ENCODE measurements at regions not wholly inside any gene's neighbourhood (a gene's known extent, or its start where the extent isn't known, plus 50 kb on each side); places are given as distances from the start of the nearest gene placed in this dataset.

DNA sequence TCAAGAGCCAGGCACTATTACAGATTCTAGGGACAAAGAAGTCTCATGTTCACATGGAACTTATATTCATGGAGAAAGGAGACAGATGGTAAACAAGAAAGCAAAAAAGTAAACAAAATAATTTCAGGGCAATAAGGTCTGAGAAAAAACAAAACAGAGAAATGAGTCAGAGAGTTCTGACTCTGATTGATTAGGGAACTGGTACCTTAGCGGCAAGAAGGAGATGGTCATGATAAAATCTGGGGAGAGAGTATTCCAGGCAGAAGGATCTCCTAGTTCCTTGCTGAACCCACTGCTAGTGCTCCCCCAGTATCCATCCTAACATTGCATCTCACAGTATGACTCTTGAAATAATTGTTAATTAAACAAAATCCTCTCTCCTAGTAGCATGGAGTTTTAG lies 161.8 kb upstream of the KLF7 start (continued):
- no peak for TF ChIP-seq CBFB (IDR thresholded peaks at IDR 0.05; ENCODE audit: low read depth)
- TF ChIP-seq CHD1 (IDR thresholded peaks at IDR 0.05; ENCODE audit: low read depth, low read length) = no peak
- no peak for TF ChIP-seq SIX5 (IDR thresholded peaks at IDR 0.05; ENCODE audit: low read depth, low read length, severe bottlenecking)
- TF ChIP-seq, protein P1, sequence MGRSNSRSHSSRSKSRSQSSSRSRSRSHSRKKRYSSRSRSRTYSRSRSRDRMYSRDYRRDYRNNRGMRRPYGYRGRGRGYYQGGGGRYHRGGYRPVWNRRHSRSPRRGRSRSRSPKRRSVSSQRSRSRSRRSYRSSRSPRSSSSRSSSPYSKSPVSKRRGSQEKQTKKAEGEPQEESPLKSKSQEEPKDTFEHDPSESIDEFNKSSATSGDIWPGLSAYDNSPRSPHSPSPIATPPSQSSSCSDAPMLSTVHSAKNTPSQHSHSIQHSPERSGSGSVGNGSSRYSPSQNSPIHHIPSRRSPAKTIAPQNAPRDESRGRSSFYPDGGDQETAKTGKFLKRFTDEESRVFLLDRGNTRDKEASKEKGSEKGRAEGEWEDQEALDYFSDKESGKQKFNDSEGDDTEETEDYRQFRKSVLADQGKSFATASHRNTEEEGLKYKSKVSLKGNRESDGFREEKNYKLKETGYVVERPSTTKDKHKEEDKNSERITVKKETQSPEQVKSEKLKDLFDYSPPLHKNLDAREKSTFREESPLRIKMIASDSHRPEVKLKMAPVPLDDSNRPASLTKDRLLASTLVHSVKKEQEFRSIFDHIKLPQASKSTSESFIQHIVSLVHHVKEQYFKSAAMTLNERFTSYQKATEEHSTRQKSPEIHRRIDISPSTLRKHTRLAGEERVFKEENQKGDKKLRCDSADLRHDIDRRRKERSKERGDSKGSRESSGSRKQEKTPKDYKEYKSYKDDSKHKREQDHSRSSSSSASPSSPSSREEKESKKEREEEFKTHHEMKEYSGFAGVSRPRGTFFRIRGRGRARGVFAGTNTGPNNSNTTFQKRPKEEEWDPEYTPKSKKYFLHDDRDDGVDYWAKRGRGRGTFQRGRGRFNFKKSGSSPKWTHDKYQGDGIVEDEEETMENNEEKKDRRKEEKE (IDR thresholded peaks at IDR 0.05) = no peak
- peak; percentile 89 for TF ChIP-seq IRF4 (IDR thresholded peaks at IDR 0.05; ENCODE audit: low read depth, low read length)
- no peak for TF ChIP-seq EZH2 (IDR thresholded peaks at IDR 0.05; ENCODE audit: borderline replicate concordance, control insufficient read depth, low read depth, low read length)
- peak; percentile 73; the same call in 1 of the 2 replicates for TF ChIP-seq BCL11A (IDR thresholded peaks at IDR 0.05; ENCODE audit: low read depth, low read length)
- no peak for TF ChIP-seq NR2C2 (IDR thresholded peaks at IDR 0.05; ENCODE audit: borderline replicate concordance, control insufficient read depth, insufficient read length, low read depth)
- TF ChIP-seq SREBF1 (IDR thresholded peaks at IDR 0.05; ENCODE audit: low read length) = no peak
- TF ChIP-seq, protein P2, sequence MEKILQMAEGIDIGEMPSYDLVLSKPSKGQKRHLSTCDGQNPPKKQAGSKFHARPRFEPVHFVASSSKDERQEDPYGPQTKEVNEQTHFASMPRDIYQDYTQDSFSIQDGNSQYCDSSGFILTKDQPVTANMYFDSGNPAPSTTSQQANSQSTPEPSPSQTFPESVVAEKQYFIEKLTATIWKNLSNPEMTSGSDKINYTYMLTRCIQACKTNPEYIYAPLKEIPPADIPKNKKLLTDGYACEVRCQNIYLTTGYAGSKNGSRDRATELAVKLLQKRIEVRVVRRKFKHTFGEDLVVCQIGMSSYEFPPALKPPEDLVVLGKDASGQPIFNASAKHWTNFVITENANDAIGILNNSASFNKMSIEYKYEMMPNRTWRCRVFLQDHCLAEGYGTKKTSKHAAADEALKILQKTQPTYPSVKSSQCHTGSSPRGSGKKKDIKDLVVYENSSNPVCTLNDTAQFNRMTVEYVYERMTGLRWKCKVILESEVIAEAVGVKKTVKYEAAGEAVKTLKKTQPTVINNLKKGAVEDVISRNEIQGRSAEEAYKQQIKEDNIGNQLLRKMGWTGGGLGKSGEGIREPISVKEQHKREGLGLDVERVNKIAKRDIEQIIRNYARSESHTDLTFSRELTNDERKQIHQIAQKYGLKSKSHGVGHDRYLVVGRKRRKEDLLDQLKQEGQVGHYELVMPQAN (conservative IDR thresholded peaks at IDR 0.05) = no peak
- TF ChIP-seq, protein P3, sequence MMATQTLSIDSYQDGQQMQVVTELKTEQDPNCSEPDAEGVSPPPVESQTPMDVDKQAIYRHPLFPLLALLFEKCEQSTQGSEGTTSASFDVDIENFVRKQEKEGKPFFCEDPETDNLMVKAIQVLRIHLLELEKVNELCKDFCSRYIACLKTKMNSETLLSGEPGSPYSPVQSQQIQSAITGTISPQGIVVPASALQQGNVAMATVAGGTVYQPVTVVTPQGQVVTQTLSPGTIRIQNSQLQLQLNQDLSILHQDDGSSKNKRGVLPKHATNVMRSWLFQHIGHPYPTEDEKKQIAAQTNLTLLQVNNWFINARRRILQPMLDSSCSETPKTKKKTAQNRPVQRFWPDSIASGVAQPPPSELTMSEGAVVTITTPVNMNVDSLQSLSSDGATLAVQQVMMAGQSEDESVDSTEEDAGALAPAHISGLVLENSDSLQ (IDR thresholded peaks at IDR 0.05) = peak; percentile 88
- TF ChIP-seq, protein P4, sequence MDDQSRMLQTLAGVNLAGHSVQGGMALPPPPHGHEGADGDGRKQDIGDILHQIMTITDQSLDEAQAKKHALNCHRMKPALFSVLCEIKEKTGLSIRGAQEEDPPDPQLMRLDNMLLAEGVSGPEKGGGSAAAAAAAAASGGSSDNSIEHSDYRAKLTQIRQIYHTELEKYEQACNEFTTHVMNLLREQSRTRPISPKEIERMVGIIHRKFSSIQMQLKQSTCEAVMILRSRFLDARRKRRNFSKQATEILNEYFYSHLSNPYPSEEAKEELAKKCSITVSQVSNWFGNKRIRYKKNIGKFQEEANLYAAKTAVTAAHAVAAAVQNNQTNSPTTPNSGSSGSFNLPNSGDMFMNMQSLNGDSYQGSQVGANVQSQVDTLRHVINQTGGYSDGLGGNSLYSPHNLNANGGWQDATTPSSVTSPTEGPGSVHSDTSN (IDR thresholded peaks at IDR 0.05; ENCODE audit: insufficient replicate concordance, low read depth, low read length) = peak; percentile 74
- TF ChIP-seq LARP7 (IDR thresholded peaks at IDR 0.05) = no peak
- TF ChIP-seq ZSCAN29 (IDR thresholded peaks at IDR 0.05) = no peak
- no peak for TF ChIP-seq BACH1 (IDR thresholded peaks at IDR 0.05; ENCODE audit: borderline replicate concordance)
- TF ChIP-seq SMARCA5 (IDR thresholded peaks at IDR 0.05) = no peak
- TF ChIP-seq RAD21 (IDR thresholded peaks at IDR 0.05; ENCODE audit: insufficient read depth, low read depth, low read length) = 0 out of 2 replicates have a peak, but pooled peaks have one; percentile 2
- TF ChIP-seq ZBED1 (IDR thresholded peaks at IDR 0.05; ENCODE audit: borderline replicate concordance) = no peak
- no peak for TF ChIP-seq FOS (IDR thresholded peaks at IDR 0.05; ENCODE audit: borderline replicate concordance, extremely low read depth, insufficient read length)
- no peak for TF ChIP-seq RB1 (IDR thresholded peaks at IDR 0.05; ENCODE audit: borderline replicate concordance)
- no peak for TF ChIP-seq ZZZ3 (IDR thresholded peaks at IDR 0.05; ENCODE audit: control insufficient read depth, insufficient read length, low read depth)
- no peak for TF ChIP-seq TAF1 (IDR thresholded peaks at IDR 0.05; ENCODE audit: borderline replicate concordance, low read depth, low read length)
- TF ChIP-seq, protein P5, sequence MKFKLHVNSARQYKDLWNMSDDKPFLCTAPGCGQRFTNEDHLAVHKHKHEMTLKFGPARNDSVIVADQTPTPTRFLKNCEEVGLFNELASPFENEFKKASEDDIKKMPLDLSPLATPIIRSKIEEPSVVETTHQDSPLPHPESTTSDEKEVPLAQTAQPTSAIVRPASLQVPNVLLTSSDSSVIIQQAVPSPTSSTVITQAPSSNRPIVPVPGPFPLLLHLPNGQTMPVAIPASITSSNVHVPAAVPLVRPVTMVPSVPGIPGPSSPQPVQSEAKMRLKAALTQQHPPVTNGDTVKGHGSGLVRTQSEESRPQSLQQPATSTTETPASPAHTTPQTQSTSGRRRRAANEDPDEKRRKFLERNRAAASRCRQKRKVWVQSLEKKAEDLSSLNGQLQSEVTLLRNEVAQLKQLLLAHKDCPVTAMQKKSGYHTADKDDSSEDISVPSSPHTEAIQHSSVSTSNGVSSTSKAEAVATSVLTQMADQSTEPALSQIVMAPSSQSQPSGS (IDR thresholded peaks at IDR 0.05; ENCODE audit: low read length) = peak; percentile 76
- TF ChIP-seq KDM1A (IDR thresholded peaks at IDR 0.05; ENCODE audit: borderline replicate concordance) = no peak
- TF ChIP-seq POU2F2 (IDR thresholded peaks at IDR 0.05; ENCODE audit: borderline replicate concordance, low read depth, low read length) = no peak

All from GM12878 (cell line).